ENCODE measurements at regions not wholly inside any gene's neighbourhood (a gene's known extent, or its start where the extent isn't known, plus 50 kb on each side); places are given as distances from the start of the nearest gene placed in this dataset.

DNA sequence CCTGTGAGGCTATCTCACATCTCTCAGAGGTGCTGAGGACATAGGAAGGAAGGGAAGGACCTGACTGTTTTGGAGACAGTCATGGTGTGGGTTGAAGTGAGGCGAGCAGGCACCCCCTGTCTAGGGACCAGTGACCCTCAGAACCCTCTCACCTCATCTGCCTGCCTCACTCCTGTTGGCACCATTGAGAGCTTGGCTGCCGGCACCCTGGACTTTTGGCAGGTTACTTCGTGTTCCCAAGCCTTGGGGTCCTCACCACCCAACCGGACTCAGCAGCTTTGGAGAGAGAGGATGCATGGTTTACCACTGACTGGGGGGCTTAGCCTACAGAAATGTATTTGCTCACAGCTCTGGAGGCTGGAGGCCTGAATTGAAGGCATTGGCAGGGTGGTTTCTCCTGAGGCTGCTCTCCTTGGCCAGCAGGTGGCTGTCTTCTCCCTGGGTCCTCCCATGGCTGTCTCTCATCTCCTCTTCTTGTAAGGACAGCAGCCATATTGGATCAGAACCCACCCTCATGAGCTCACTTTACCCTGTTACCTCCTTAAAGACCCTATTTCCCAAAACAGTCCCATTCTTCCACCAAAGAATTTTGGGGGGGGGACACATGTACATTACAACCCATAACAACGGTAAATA is 142.0 kb downstream of the TSN start (continued):
- TF ChIP-seq, protein P1, sequence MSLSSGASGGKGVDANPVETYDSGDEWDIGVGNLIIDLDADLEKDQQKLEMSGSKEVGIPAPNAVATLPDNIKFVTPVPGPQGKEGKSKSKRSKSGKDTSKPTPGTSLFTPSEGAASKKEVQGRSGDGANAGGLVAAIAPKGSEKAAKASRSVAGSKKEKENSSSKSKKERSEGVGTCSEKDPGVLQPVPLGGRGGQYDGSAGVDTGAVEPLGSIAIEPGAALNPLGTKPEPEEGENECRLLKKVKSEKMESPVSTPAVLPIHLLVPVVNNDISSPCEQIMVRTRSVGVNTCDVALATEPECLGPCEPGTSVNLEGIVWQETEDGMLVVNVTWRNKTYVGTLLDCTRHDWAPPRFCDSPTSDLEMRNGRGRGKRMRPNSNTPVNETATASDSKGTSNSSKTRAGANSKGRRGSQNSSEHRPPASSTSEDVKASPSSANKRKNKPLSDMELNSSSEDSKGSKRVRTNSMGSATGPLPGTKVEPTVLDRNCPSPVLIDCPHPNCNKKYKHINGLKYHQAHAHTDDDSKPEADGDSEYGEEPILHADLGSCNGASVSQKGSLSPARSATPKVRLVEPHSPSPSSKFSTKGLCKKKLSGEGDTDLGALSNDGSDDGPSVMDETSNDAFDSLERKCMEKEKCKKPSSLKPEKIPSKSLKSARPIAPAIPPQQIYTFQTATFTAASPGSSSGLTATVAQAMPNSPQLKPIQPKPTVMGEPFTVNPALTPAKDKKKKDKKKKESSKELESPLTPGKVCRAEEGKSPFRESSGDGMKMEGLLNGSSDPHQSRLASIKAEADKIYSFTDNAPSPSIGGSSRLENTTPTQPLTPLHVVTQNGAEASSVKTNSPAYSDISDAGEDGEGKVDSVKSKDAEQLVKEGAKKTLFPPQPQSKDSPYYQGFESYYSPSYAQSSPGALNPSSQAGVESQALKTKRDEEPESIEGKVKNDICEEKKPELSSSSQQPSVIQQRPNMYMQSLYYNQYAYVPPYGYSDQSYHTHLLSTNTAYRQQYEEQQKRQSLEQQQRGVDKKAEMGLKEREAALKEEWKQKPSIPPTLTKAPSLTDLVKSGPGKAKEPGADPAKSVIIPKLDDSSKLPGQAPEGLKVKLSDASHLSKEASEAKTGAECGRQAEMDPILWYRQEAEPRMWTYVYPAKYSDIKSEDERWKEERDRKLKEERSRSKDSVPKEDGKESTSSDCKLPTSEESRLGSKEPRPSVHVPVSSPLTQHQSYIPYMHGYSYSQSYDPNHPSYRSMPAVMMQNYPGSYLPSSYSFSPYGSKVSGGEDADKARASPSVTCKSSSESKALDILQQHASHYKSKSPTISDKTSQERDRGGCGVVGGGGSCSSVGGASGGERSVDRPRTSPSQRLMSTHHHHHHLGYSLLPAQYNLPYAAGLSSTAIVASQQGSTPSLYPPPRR (CRISPR knock-in tag; IDR thresholded peaks at IDR 0.05; ENCODE audit: borderline replicate concordance) = no peak

DNA sequence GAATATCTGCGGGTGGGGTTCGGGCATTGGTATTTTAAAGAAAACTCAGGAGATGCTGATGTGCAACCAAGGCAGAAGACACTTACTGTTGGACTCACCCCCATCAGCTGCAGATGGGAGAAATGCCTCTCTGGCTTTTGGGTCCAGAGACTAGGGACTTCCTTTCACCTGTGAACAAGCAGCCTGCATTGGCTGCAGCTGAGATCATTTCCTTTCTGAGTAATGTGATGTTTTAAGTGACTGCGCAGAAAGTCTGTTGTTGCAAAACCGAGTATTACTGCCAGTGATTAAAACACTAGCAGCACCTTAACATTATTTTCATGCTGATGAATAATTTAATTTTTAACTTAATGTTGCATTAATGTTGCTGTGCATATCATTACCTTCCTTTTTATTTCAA is 143.0 kb downstream of the TSN start:
- FAIRE-seq (no peak), DNase-seq (ENCODE audit: extremely low read depth in 1 of 4, low spot score in 3 of 4) (no peak), ATAC-seq (no peak)
- Histone ChIP-seq H3K27me3 (ENCODE audit: control insufficient read depth in 2 of 2, insufficient read depth in 2 of 2, low read length in 2 of 2) (peaks cover 0 to 18% of the 10 kb centered on the region in 2 experiments; a peak in 2 of 5 replicates), H3K9me1 (ENCODE audit: control insufficient read depth, insufficient read depth, low read length) (no peaks in the 10 kb centered on the region), H3K4me3 (no peak overlapping the region), H3K9ac (ENCODE audit: insufficient read depth in 1 of 2, low read depth in 2 of 2, low read length in 2 of 2) (no peak overlapping the region), H3K9me3 (replicated peaks; ENCODE audit: control insufficient read depth, insufficient read depth, low read depth, low read length) (no peaks in the 10 kb centered on the region), H3K4me2 (ENCODE audit: insufficient read depth, low read length) (no peak overlapping the region), H3K79me2 (ENCODE audit: control insufficient read depth, insufficient read depth, low read length) (no peaks in the 10 kb centered on the region), H3K27ac (ENCODE audit: extremely low read depth, low read depth, low read length) (no peak overlapping the region), H3K4me1 (replicated peaks in 1 of 2; ENCODE audit: control insufficient read depth in 2 of 2, insufficient read depth in 2 of 2, low read length in 2 of 2) (peaks cover 17 to 24% of the 10 kb centered on the region in 2 experiments; a peak in 4 of 5 replicates), H4K20me1 (replicated peaks; ENCODE audit: control insufficient read depth, insufficient read depth, low read length) (no peaks in the 10 kb centered on the region), H3K36me3 (ENCODE audit: control insufficient read depth, insufficient read depth, low read length) (no peaks in the 10 kb centered on the region), H2AFZ (ENCODE audit: low read depth, low read length) (no peak overlapping the region)
- in situ Hi-C loops (cut with MboI) (no loop called here), intact Hi-C loops (cut with micrococcal nuclease) (loop anchor here (5.0 to 10.0 kb wide), 2 partner anchors 404 to 556 kb away; no protein-coding TSS in a partner anchor)
- WGBS (ENCODE audit: insufficient coverage, low coverage, missing lambda C conversion rate) = 12% methylated on average over 4 of the region's 4 CpGs
- ChIA-PET CTCF (ENCODE audit: low intra/inter-chr PET ratio) (no interaction called here), POLR2A (no interaction called here)
- no TSS peak for BruUV-seq (replicated peaks)
- no peak for TF ChIP-seq THRAP3 (IDR thresholded peaks at IDR 0.05; ENCODE audit: borderline replicate concordance)
- TF ChIP-seq SAFB (IDR thresholded peaks at IDR 0.05; ENCODE audit: borderline replicate concordance, low read depth, low read length) = no peak
- TF ChIP-seq L3MBTL2 (IDR thresholded peaks at IDR 0.05) = no peak
- TF ChIP-seq MBD2 (IDR thresholded peaks at IDR 0.05; ENCODE audit: borderline replicate concordance, low read depth) = no peak
- no peak for TF ChIP-seq POLR2AphosphoS2 (IDR thresholded peaks at IDR 0.05; ENCODE audit: low read length)
- no peak for TF ChIP-seq ZNF197 (CRISPR knock-in tag; IDR thresholded peaks at IDR 0.05; ENCODE audit: low read depth)
- no peak for TF ChIP-seq MCM5 (IDR thresholded peaks at IDR 0.05; ENCODE audit: low read depth)
- TF ChIP-seq ZNF384 (IDR thresholded peaks at IDR 0.05; ENCODE audit: low read depth, low read length) = no peak
- no peak for TF ChIP-seq ZBTB8A (IDR thresholded peaks at IDR 0.05; ENCODE audit: partially characterized antibody)
- TF ChIP-seq ZNF347 (CRISPR knock-in tag; IDR thresholded peaks at IDR 0.05; ENCODE audit: low read depth) = no peak
- no peak for TF ChIP-seq POLR3G (IDR thresholded peaks at IDR 0.05; ENCODE audit: extremely low read depth, insufficient read length, insufficient replicate concordance)
- no peak for TF ChIP-seq PCBP1 (IDR thresholded peaks at IDR 0.05; ENCODE audit: low read depth, low read length, poor library complexity, severe bottlenecking)
- TF ChIP-seq, protein P2, sequence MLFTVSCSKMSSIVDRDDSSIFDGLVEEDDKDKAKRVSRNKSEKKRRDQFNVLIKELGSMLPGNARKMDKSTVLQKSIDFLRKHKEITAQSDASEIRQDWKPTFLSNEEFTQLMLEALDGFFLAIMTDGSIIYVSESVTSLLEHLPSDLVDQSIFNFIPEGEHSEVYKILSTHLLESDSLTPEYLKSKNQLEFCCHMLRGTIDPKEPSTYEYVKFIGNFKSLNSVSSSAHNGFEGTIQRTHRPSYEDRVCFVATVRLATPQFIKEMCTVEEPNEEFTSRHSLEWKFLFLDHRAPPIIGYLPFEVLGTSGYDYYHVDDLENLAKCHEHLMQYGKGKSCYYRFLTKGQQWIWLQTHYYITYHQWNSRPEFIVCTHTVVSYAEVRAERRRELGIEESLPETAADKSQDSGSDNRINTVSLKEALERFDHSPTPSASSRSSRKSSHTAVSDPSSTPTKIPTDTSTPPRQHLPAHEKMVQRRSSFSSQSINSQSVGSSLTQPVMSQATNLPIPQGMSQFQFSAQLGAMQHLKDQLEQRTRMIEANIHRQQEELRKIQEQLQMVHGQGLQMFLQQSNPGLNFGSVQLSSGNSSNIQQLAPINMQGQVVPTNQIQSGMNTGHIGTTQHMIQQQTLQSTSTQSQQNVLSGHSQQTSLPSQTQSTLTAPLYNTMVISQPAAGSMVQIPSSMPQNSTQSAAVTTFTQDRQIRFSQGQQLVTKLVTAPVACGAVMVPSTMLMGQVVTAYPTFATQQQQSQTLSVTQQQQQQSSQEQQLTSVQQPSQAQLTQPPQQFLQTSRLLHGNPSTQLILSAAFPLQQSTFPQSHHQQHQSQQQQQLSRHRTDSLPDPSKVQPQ (CRISPR knock-in tag; IDR thresholded peaks at IDR 0.05; ENCODE audit: borderline replicate concordance) = no peak
